Astrocyte (in vitro differentiated cells and primary cell): ENCODE measurements at regions not wholly inside any gene's neighbourhood (a gene's known extent, or its start where the extent isn't known, plus 50 kb on each side); places are given as distances from the start of the nearest gene placed in this dataset.

Source experiments
- EZH2 ChIP-seq: IDR thresholded peaks from 2 replicates; pipeline ENCODE4 v1.6.1; 2012; ENCODE audit warnings: mild to moderate bottlenecking, low read length, inconsistent platforms; ENCODE audit not compliant: insufficient read depth
- TF ChIP-seq, protein P1 (sequence below): IDR thresholded peaks from 2 replicates; pipeline ENCODE4 v1.5.1; 2011; ENCODE audit warnings: low read depth, mild to moderate bottlenecking, inconsistent platforms, low read length, moderate library complexity; ENCODE audit not compliant: insufficient read depth

DNA sequence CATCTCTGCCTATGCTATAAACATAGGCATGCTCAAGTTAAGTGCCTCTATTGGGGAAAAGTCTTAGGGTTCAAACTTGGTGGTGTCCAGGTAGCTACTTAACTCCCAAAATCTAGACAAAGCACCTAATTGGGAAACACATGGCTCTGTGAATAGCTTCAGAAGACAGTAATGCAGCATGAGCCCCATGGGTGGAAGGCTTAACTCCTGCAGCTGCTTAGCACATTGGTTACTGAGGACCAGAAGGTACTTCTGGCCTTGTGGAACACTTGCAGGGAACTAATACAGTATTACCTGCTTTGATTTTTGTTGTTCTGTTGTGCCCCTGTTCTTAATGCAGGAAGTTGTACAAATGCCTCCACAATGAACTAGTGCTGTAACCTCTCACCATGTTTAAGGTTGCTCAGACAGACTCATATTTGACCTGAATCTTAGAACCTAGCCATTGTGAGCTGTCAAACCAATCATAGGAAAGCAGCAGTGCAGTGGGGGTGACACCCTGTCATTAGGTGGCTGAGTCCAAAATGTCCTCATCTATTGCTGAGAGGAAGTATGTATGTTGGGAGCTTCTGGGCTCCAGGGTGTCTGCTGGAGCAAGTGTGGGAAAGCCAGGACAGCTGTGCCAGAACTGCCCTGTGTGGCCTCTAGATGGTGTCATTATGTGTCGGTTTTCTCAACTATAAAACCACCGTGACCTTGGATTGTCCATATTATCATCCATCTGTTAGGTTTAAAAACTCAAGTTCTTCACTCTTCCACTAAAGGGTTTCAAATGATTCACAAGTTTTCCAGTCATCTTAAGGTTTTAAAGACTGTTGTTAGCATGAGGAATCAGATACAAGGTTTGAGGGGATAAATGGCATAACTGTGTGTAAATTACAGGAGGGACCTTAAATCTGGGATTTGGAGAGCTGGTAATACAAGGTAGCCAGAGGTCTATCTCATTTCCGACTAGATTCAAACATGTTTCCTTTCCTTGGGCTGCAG lies 69.9 kb upstream of the WDR1 start:
- TF ChIP-seq, protein P1, sequence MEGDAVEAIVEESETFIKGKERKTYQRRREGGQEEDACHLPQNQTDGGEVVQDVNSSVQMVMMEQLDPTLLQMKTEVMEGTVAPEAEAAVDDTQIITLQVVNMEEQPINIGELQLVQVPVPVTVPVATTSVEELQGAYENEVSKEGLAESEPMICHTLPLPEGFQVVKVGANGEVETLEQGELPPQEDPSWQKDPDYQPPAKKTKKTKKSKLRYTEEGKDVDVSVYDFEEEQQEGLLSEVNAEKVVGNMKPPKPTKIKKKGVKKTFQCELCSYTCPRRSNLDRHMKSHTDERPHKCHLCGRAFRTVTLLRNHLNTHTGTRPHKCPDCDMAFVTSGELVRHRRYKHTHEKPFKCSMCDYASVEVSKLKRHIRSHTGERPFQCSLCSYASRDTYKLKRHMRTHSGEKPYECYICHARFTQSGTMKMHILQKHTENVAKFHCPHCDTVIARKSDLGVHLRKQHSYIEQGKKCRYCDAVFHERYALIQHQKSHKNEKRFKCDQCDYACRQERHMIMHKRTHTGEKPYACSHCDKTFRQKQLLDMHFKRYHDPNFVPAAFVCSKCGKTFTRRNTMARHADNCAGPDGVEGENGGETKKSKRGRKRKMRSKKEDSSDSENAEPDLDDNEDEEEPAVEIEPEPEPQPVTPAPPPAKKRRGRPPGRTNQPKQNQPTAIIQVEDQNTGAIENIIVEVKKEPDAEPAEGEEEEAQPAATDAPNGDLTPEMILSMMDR: no peak
- no peak for TF ChIP-seq EZH2
